Neural cell (in vitro differentiated cells): ENCODE measurements at regions not wholly inside any gene's neighbourhood (a gene's known extent, or its start where the extent isn't known, plus 50 kb on each side); places are given as distances from the start of the nearest gene placed in this dataset.

Source experiments
- H2AFZ ChIP-seq: fragments of 200-600, 300-800 bp; sonication (generic), shearing (Covaris generic); 2 replicates; pipeline ENCODE4 v1.6.0; 2014; ENCODE audit warnings: low read depth, mild to moderate bottlenecking, antibody characterized with exemption, low read length, moderate library complexity
- H3F3A ChIP-seq: fragments of 200-600 bp; shearing (Covaris generic); 2 replicates; pipeline ENCODE4 v1.6.1; 2016; ENCODE audit warnings: mild to moderate bottlenecking, moderate library complexity, mixed read lengths, antibody characterized with exemption, low read length; ENCODE audit not compliant: insufficient read depth, poor library complexity, severe bottlenecking
- H3K27ac ChIP-seq: fragments of 200-600, 300-800 bp; sonication (generic), shearing (Covaris generic); 2 replicates; pipeline ENCODE4 v1.5.1; 2014; ENCODE audit warnings: mild to moderate bottlenecking, low read length, moderate library complexity
- H3K27me3 ChIP-seq: fragments of 300-800, 200-600 bp; sonication (generic), shearing (Covaris generic); 2 replicates; pipeline ENCODE4 v1.6.0; 2014; ENCODE audit warnings: mild to moderate bottlenecking, low read depth, low read length, moderate library complexity; ENCODE audit not compliant: insufficient read depth
- H3K36me3 ChIP-seq: fragments of 300-800, 200-600 bp; sonication (generic), shearing (Covaris generic); 2 replicates; pipeline ENCODE4 v1.5.1; 2014; ENCODE audit warnings: mild to moderate bottlenecking, antibody characterized with exemption, low read length, moderate library complexity; ENCODE audit not compliant: insufficient read depth
- H3K4me2 ChIP-seq: fragments of 300-800, 200-600 bp; sonication (generic), shearing (Covaris generic); 2 replicates; pipeline ENCODE4 v1.6.0; 2014; ENCODE audit warnings: mild to moderate bottlenecking, low read length
- H3K4me3 ChIP-seq: fragments of 300-800, 200-600 bp; sonication (generic), shearing (Covaris generic); 2 replicates; pipeline ENCODE4 v1.5.1; 2014; ENCODE audit warnings: mild to moderate bottlenecking, low read length, moderate library complexity
- H3K79me2 ChIP-seq: fragments of 200-600 bp; shearing (Covaris generic); replicated peaks from 2 replicates; pipeline ENCODE4 v1.6.0; 2014; ENCODE audit warnings: mild to moderate bottlenecking, low read length, moderate library complexity; ENCODE audit not compliant: insufficient read depth
- H3K9ac ChIP-seq: fragments of 300-800, 200-600 bp; sonication (generic), shearing (Covaris generic); 2 replicates; pipeline ENCODE4 v1.6.1; 2016; ENCODE audit warnings: mild to moderate bottlenecking, low read length, mixed read lengths
- H3K9me2 ChIP-seq: fragments of 200-600 bp; shearing (Covaris generic); 2 replicates; pipeline ENCODE4 v1.6.1; 2016; ENCODE audit warnings: mild to moderate bottlenecking, low read length, mixed read lengths; ENCODE audit not compliant: insufficient read depth
- H3K9me3 ChIP-seq: fragments of 200-600, 300-800 bp; sonication (generic), shearing (Covaris generic); 2 replicates; pipeline ENCODE4 v1.6.1; 2016; ENCODE audit warnings: mild to moderate bottlenecking, mixed run types, low read length, moderate library complexity, mixed read lengths
- H4K20me1 ChIP-seq: fragments of 200-600 bp; shearing (Covaris generic); 2 replicates; pipeline ENCODE4 v1.6.1; 2016; ENCODE audit warnings: mild to moderate bottlenecking, mixed run types; ENCODE audit not compliant: insufficient read depth
- EP300 ChIP-seq: fragments of 450-650 bp; conservative IDR thresholded peaks from 2 replicates; pipeline ENCODE4 v1.6.1; 2014; ENCODE audit warnings: antibody characterized with exemption, mild to moderate bottlenecking, moderate library complexity; ENCODE audit not compliant: poor library complexity, severe bottlenecking
- EZH2 ChIP-seq: fragments of 200-600, 300-800 bp; shearing (Covaris generic), sonication (generic); IDR thresholded peaks from 2 replicates; pipeline ENCODE4 v1.6.1; 2014; ENCODE audit warnings: antibody characterized with exemption, low read length, borderline replicate concordance, mild to moderate bottlenecking; ENCODE audit not compliant: insufficient read depth, poor library complexity, severe bottlenecking
- MXI1 ChIP-seq: fragments of 450-650 bp; conservative IDR thresholded peaks from 2 replicates; pipeline ENCODE4 v1.6.1; 2014; ENCODE audit warnings: antibody characterized with exemption, mild to moderate bottlenecking; ENCODE audit not compliant: poor library complexity, severe bottlenecking
- POLR2AphosphoS5 ChIP-seq: IDR thresholded peaks from 2 replicates; pipeline ENCODE4 v1.6.1; 2012
- RAD21 ChIP-seq: fragments of 450-650 bp; conservative IDR thresholded peaks from 2 replicates; pipeline ENCODE4 v1.6.1; 2014; ENCODE audit warnings: antibody characterized with exemption, mild to moderate bottlenecking, moderate library complexity
- REST ChIP-seq: IDR thresholded peaks from 2 replicates; pipeline ENCODE4 v1.6.1; 2012; ENCODE audit warnings: borderline replicate concordance
- SMC3 ChIP-seq: fragments of 450-650 bp; conservative IDR thresholded peaks from 2 replicates; pipeline ENCODE4 v1.6.1; 2014; ENCODE audit warnings: antibody characterized with exemption, mild to moderate bottlenecking, moderate library complexity; ENCODE audit not compliant: poor library complexity
- TAF1 ChIP-seq: IDR thresholded peaks from 2 replicates; pipeline ENCODE4 v1.6.1; 2012; ENCODE audit warnings: low read depth
- TF ChIP-seq, protein P1 (sequence below): fragments of 450-650 bp; IDR thresholded peaks from 2 replicates; pipeline ENCODE4 v1.5.1; 2014; ENCODE audit warnings: antibody characterized with exemption, mild to moderate bottlenecking, moderate library complexity; ENCODE audit not compliant: poor library complexity, severe bottlenecking

- Histone ChIP-seq H3K27ac (no peak overlapping the region), H3K4me2 (no peak overlapping the region), H3F3A (no peaks in the 10 kb centered on the region)
Measured at GRCh38 chr9:79928661-79929223, 357.0 kb downstream of the TLE4 start.

GRCh38 chr9:79925326-79925725, 353.6 kb downstream of the TLE4 start:
- no peaks in the 10 kb centered on the region for H3K9me3 ChIP-seq
- no peak overlapping the region for H3K27ac ChIP-seq
- no peak overlapping the region for H3K4me3 ChIP-seq
- no peak overlapping the region for H3K9ac ChIP-seq
- TF ChIP-seq SMC3 (no peak), POLR2AphosphoS5 (no peak), EZH2 (no peak), TAF1 (no peak), EP300 (no peak), RAD21 (no peak), MXI1 (no peak), REST (no peak)
- TF ChIP-seq, protein P1, sequence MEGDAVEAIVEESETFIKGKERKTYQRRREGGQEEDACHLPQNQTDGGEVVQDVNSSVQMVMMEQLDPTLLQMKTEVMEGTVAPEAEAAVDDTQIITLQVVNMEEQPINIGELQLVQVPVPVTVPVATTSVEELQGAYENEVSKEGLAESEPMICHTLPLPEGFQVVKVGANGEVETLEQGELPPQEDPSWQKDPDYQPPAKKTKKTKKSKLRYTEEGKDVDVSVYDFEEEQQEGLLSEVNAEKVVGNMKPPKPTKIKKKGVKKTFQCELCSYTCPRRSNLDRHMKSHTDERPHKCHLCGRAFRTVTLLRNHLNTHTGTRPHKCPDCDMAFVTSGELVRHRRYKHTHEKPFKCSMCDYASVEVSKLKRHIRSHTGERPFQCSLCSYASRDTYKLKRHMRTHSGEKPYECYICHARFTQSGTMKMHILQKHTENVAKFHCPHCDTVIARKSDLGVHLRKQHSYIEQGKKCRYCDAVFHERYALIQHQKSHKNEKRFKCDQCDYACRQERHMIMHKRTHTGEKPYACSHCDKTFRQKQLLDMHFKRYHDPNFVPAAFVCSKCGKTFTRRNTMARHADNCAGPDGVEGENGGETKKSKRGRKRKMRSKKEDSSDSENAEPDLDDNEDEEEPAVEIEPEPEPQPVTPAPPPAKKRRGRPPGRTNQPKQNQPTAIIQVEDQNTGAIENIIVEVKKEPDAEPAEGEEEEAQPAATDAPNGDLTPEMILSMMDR = no peak
- no peaks in the 10 kb centered on the region for H3F3A ChIP-seq
- no peaks in the 10 kb centered on the region for H3K36me3 ChIP-seq
- H3K27me3 ChIP-seq = no peaks in the 10 kb centered on the region
- no peak overlapping the region for H3K4me2 ChIP-seq
- H2AFZ ChIP-seq = no peak overlapping the region
- H3K79me2 ChIP-seq = no peaks in the 10 kb centered on the region
- H4K20me1 ChIP-seq = no peaks in the 10 kb centered on the region
- no peaks in the 10 kb centered on the region for H3K9me2 ChIP-seq

More at GRCh38 chr9:79928661-79929223, 357.0 kb downstream of the TLE4 start:
- H3K4me3 ChIP-seq = no peak overlapping the region
- H3K9me3 ChIP-seq = no peaks in the 10 kb centered on the region
- H2AFZ ChIP-seq = no peak overlapping the region
- H3K9ac ChIP-seq = no peak overlapping the region
- no peaks in the 10 kb centered on the region for H4K20me1 ChIP-seq
- H3K27me3 ChIP-seq = no peaks in the 10 kb centered on the region
- H3K9me2 ChIP-seq = no peaks in the 10 kb centered on the region
- H3K79me2 ChIP-seq = no peaks in the 10 kb centered on the region
- no peaks in the 10 kb centered on the region for H3K36me3 ChIP-seq
- TF ChIP-seq REST (no peak), EP300 (no peak), TAF1 (no peak), RAD21 (no peak), POLR2AphosphoS5 (no peak)
